Activated T-cell treated with anti-CD3 and anti-CD28 coated beads for 24 hours (primary cell): ENCODE measurements at regions not wholly inside any gene's neighbourhood (a gene's known extent, or its start where the extent isn't known, plus 50 kb on each side); places are given as distances from the start of the nearest gene placed in this dataset.

ENCODE experiments used
- DNase-seq: peaks from one replicate; pipeline ENCODE4 v3.0.0-alpha.2; 2020; ENCODE audit warnings: low read depth

DNA sequence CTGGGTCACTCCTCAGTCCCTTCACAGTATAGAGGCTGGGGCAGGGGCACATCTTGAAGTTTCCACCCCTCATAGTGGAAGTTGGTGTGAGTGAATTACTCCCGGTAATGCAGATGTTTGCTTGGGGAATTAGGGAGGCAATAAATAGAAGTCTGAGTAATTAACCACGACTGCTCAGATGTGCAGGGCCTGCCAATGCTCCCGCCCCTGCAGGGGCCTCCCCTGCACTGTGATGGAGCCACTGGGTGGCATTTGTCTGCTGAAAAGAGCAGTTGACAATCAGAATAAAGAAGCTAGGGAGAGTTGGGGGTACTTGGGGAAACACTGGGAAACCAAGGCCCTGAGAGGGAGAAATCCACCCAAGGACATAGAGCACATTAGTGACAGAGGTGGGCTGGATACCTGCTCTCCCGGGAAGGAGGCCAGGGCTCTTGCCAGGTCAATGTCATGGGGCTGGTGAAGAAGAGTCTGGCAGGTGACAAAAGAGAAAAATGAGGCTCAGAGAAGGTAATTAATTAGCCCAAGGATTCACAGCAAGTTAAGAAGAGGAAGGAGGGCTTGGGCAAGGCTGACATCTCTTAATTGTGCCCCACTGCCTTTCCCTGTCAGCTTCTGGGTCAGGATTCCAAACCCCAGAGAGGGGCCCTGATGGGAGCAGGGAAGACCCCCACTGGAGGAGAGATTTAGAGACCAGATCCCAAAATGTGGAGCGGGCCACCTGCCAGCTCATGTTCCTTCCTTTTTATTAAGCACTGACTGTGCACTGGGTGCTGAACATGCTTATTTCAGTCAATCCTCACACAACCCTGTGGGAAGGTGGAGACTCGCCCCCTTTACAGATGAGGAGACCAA lies 436.2 kb downstream of the MATN1 start:
- DNase-seq, result no peak

DNA sequence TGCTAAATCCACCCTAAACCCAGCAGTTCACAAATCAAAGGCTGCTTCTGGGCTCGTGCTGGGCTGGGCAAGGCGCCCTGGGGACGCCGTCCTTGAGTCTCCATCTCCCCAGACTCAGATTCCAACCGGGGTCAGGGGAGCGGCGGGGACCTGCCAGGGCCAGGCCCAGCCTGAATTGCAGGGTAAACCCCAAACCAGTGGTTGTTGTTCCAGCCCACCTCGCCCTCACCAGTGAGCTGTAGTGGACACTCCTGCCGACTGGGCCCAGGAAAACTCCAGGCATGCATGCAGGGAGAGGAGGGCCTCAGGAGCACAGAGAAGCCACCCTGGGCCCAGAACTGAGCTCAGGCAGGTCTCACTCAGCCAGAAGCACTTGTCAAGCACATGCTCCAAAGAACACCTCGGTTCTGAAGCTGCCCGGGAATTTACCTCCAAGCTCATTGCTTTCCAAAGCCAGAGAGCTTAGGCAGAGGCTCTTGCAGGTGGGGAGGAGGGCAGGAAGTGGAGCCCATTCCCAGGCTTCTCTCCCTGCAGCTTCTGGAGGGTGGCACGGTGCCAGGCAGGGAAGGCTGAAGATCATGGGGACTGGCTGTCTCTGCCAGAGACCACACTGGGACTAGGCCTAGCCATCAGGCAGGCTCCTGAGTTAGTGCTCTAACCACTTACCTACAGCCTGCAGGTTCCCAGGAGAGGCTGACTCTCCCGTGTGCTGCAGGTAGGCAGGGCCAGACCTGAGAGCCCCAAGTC lies 437.0 kb downstream of the MATN1 start:
- no peak for DNase-seq

DNA sequence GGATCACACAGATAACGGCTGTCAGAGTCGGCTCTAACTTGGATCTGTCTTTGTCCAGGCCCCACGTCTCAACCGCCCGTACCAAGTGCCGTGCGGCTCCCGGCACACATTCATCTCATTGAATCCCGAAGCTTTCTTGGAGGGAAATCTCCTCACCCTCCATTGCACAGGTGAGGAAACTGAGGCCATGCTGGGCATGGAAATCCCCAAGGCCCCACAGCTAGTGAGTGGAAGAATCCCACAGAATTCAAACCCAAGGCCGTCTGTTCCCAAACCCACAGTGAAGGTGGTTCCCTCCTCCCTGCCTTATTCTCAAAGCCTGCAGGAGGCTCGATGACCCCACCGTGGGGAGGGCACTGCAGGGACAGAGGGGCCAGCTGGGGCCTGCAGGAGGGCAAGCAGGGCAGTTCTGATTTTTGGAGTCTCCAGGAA lies 437.9 kb downstream of the MATN1 start:
- no peak for DNase-seq

DNA sequence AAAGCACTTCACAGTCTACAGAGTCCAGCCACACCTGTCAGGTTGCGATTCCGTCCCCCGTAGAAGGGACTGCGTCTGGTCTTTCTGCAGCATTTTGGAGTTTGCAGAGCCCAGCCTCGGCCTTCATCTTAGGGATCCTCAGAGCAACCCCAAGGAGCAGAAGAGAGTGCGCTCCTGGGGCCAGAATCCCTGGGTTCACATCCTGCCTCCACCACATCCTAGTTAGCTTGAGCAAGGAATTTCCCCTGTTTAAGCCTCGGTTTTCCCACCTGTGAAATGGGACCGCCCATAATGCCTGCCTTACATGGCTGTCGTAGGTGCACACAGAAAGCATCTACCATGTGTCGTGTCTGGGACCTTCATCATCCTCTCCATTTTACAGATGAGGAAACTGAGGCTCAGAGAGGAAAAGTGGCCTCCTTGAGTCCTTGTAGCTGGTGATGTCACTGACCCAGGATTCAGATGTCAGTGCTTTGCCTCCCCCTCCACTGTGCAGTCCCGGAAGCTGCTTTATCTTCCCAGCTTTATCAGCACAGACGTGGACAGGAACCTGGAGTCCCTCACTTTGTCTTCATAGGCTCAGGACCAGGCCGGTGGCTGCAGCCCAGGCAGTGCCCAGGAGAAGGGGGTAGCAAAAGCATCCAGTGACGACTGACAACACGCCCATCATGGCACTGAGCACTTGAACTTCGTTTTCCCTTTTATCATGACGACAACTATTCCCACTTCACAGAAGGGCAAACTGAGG lies 438.5 kb downstream of the MATN1 start:
- no peak for DNase-seq

DNA sequence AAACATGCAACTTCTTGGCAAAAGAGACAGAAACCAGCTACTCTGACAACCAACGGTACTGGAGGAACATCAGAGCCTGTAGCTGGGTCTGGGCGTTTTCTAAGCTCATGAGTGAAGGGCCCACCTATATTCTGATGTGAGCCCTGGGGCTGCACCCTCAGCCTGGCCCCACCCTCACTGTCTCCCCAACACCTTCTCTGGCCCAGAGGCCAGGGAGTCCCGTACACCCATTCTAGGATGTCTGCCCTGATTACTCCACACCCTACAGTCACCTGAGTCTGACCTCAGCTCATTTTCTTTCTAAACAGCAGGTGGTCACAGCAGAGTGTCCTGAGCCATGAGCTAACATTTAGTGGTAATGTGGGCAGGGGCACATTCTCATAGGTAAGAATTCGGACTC lies 439.2 kb downstream of the MATN1 start:
- DNase-seq, result no peak

DNA sequence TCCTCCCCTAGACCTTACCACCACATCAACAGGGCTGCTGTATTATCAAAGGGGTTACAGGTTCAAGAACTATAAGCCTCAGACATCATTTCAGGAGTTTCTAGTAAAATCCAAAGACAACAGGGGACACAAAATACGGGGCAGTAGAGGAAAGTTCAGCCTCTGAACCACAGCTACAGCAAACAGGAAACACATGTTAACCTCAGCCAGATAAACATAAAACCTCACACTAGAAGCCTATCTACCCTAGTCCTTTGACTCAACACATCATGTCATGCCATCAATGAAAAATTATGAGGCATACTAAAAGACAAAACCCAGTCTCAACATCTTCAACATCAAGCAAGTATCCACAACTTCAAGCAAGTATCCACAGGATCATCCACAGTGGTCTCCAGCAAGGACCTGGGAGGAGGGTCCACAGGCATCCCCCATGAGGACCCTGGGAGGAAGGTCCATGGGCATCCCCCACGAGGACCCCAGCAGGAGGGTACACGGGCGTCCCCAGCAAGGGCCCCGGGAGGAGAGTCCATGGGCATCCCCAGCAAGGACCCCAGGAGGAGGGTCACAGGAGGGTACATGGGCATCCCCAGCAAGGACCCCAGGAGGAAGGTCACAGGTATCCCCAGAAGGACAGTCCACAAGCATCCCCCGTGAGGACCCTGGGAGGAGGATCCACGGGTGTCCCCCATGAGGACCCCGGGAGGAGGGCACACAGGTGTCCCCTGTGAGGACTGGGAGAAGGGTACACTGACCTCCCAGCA lies 440.0 kb downstream of the MATN1 start:
- no peak for DNase-seq

DNA sequence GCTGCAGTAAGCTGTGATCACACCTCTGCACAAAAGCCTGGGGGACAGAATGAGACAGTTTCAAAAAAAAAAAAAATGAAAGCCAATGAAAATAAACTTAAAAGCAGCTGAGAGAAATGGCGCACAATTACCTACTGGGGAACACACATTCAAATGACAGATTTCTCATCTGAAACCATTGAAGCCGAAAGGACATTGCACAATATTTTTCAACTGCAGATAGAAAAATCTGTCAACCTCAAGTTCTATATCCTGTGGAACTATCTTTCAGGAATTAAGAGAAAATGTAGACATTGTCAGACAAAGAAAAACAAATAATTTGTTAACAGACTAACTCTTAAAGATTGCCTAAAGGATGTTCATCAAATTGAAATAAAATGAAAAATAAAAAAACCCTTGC lies 442.8 kb downstream of the MATN1 start:
- DNase-seq, result no peak

DNA sequence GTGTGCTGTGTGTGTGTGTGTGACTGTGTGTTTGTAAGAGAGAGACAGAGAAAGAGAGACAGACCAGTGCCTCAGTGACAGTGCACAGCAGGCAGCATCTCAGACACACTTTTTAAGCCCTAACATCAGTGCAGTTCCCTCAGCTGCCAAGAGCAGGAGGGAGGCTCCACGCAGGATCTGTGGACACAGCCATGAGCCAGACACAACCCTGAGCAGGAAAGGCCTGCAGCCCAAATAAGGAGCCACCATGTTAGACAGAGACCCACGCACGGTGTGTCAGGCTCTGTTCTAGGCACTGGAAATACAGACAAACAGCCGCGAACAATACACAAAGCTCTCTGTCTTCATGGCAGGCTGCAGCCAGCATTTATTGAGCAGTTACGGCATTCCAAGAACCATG lies 445.5 kb downstream of the MATN1 start:
- DNase-seq, result no peak

DNA sequence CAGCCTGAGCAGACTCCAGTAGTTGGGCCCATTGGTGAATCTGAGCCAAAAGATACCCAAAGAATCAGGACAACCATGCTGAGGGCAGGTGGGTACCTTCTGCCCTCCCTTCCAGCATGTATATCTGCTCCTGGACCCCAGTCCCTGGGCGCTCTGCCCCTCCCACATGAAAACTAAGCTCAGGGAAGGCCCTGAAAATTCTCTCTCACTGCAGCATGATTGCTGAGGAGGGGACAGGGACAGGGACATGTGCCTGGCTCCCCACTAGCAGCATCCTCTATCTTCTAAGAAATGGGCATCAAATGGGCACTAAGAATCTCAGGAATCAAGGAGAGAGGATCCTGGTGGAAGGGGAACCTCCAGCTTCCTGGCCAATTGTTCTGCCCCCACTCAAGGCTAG lies 446.0 kb downstream of the MATN1 start:
- no peak for DNase-seq

DNA sequence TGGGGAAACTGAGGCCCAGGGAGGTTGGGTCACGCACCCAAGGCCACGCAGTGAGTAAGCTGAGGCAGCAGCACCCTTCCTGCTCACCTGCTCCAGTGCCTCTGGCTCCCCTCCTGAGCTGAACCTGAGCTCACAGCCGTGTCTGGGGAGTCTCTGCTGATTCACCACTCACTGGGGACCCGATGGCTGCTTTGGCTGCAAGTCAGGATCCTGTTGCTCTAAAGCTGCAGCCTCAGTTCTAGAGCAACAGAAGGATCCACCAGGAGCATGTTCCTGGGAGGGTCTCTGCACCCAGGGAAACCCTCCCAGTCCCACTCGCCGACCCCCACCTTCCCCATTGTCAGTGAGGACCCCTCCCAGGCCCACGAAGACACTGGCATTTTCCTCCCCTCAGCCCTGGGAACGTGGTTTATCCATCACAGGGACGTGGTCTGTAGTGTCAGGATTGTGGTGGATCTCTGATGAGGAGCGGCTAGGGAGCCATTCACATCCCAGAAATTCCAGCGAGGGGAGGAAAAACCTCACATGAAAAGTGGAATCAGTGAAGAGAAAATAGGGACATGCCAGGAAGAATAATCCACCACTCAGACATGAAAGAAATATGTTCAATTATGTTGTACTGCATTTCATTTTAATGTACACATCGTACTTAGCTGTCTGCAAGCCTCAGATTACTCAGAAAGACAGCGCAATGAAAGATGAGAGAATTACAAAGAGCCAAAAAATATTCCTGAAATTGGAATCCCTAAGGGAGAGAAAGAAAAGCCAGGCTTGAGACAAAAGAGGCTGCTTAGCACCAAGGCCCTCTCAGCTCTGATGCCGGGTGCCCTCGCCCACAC lies 447.2 kb downstream of the MATN1 start:
- no peak for DNase-seq

DNA sequence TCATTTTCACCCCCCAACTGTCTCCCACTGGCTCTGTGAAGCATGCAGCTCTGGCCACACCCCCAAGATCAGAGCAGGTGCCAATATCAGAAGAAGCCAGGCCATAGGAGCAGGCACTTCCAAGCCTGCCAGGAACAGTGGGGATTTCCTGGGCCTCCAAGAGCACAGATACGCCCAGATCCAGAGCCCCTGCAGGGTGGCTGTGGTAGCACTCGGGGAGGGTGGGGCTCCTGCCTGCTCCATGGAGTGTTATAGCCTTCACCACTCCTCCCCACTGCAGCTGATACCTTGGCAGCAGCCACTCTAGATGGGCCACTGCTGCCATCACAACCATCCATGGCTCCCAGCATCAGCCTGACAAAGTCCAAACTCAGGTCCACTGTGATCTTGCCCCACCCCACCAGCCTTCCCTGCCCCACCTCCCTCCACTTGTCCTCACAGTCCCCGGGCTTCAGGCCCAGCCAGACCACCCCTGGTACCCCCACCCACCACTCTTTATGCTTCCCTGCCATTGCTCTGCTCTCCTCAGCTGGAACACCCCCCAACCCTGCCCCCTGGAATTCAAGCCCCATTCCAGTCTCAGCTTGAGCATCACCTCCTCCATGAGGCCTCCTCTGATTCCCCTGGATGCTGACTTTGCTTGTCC lies 448.3 kb downstream of the MATN1 start:
- DNase-seq, result no peak

DNA sequence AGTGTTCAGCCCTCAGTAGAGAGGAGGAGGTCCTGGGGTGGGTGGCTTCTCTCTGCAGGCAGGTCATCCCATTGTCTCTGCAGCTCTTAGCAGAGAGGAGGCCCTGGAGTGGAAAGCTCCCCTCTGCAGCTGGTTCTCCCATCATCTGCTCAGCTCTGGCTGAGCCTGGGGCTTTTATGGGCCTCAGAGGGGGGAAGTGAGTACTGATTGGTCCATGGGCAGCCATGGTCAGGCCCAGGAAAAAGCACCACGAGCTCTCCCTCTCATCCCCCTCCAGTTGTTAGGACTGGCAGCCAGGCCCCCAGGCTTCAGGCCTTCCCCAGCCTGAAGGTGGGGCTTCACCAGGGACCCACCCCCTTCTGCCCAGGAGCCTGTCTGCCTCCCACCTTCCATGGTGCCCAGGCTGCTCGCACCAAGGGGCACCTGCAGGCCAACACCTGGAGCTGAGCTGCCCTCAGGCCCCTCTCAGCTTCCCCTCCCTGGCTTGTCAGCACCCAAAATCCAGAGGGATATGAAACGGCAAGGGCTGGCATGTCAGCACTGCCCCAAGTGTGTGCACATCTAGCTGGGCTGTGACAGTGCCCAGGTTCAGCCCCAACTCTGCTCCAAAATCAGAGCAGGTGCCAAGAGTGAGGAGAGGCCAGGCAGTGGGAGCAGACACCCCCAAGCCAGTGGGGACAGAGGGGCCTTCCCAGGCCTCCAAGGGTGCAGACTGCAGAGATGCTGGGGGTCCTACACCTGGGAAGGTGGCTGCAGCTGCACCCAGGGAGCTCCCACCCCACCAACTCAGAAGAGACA lies 449.0 kb downstream of the MATN1 start:
- DNase-seq, result no peak

DNA sequence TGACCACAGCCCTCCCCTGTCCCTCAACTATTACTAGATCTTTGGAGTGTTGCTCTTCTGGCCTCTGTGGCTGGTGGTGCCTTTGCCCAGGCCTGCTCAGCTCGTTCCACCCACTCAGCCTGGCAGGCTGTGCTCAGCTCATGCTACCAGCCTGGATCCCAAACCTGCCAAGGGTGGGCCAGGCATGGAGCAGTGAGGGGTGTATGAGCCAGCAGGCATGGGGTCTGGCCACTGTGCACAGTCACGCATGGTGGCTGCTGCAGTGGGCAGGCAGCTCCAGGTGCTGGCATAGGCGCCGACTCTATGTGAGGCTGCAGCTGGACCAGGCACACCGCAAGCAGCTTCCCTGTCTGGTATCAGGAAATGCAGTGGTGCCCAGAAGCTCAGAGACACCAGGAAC lies 449.9 kb downstream of the MATN1 start:
- no peak for DNase-seq

DNA sequence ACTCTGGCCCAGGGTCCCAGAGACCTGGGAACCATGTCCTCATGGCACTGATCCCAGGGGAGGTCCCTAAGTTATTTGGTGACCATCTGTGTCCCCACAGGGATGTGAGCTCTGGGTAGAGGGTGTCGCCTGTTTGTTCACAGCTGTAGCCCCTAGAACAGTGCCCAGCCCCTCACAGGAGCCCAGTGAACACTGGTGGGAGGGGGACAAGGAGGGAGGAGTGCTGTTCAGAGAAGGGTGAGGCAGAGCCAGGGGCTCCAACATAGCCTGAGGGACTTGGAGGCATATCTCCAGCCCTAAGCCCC lies 450.4 kb downstream of the MATN1 start:
- DNase-seq, result no peak

DNA sequence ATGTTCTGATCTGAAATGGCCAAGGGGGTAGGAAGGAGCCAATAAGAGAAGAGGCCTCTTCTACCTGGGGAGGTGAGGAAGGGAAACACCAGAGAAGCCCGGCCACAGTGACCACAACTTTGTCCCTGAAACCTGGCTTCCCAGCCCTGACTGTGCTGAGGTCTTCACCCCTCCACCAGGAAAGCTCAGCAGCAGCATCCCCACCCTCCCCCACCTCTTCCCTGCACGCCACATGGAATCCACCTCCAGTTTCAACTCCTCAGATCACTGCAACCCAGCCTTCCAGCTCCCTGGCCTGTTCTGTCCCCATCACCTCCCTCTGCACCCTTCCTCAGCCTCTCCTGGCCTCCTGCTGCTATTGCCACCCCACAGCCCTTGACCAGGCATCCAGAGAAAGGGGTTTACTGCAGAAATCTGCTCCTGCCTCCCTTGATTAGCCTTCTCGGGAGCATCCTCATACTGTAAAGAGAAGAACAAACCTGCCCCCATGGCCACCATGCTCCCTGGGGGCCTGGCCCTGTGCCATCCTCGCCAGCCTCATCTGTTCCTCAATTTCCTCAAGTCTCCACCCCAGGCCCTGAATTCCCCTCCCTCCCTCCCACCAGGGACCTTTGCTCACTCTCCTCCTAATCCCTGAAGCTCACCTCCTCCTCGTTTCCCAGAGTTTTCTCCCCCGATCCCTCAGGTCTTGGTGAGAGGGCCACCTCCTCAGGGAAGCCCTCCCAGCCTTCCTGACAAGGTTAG lies 450.9 kb downstream of the MATN1 start:
- no peak for DNase-seq

DNA sequence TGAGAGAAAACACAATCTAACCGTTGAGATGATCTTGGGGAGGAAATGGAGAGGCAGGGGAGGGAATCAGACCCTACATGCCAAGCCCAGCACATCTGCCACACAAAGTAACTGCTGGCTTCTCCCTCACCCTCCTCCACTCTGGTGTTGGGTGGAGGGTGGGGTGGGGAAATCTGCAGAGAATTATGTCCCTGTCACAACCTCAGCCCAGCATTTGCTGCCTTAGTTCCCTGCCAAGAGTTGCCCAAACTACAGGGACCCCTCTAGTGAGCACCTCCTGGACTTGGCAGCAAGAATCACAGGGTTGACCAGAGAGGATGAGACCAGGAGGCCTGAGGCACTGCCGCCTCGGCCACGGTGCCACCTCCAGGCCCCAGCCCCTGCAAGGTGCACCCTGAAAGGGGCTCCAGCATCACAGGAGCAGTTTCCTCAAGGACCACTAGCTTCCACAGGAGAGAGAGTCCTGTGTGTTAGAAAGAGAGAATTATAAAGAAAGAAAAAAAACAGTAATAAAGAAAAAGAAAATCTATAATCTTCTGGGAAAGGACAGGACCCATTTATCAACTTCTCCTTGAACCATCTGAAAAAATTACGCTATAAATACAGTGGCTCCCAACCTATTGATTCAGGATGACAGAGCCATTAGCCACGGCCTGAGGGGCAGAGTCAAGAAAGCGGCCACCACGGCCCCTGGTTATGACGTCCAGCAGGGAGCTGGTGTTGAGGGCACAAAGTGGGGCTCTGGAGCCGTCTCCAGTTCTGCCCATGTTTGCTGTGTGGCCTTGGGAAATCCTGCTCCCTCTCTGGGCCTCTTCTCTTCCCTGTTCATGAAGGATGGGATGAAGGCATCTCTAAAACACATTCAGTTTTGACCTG lies 451.7 kb downstream of the MATN1 start:
- DNase-seq, result no peak

DNA sequence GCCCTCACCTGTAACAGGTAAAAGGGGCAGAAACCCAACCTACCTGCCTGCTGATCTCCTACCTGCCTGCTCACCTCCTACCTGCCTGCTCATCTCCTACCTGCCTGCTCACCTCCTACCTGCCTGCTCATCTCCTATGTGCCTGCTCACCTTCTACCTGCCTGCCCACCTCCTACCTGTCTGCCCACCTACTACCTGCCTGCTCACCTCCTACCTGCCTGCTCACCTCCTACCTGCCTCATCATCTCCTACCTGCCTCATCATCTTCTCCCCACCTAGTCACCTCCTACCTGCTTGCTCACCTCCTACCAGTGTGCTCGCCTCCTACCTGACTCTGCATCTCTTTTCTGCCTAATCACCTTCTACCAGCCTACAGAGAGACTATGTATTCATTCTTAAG lies 452.9 kb downstream of the MATN1 start:
- DNase-seq, result no peak
